ENCODE measurements at regions not wholly inside any gene's neighbourhood (a gene's known extent, or its start where the extent isn't known, plus 50 kb on each side); places are given as distances from the start of the nearest gene placed in this dataset.
"Not testable (repeated sequence)": the region's sequence is repeated elsewhere in the genome, so short reads cannot be mapped to it uniquely, and the experiment has no call there.

GRCh38 chr6:101178748-101179147 is 214.8 kb upstream of the GRIK2 start:
- DNase-seq (ENCODE audit: insufficient read length, low spot score): no peak
- no peak for TF ChIP-seq POLR2A (IDR thresholded peaks at IDR 0.05; ENCODE audit: low read depth, low read length)
- no peak for FAIRE-seq

DNA sequence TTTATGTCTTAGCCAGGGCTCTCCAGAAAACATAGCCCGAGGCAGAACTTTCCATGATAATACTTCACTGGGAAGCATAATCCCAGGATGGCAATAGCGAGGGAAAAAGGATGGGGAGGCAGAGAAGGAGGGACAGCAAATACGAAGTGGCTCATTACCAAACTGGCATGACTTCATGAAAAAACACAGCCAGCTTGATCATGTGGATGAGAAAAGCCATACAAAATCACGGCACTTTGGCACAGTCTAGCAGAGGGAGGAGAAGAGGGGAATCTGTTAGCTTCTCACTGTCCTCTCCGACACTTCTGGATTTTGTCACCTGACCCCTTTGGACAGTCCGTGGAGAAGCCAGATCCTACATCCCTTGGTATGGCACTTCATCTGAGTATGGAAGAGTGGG is 212.5 kb upstream of the GRIK2 start:
- FAIRE-seq: no peak
- DNase-seq (ENCODE audit: insufficient read length, low spot score): no peak
- no peak for TF ChIP-seq POLR2A (IDR thresholded peaks at IDR 0.05; ENCODE audit: low read depth, low read length)

- FAIRE-seq; DNase-seq (ENCODE audit: insufficient read length, low spot score): not testable (repeated sequence)
Measured at GRCh38 chr6:101188285-101188798, 205.2 kb upstream of the GRIK2 start.

- FAIRE-seq (no peak), DNase-seq (ENCODE audit: insufficient read length, low spot score) (no peak)
- no peak for TF ChIP-seq POLR2A (IDR thresholded peaks at IDR 0.05; ENCODE audit: low read depth, low read length)
Measured at GRCh38 chr6:101195588-101195987, 197.9 kb upstream of the GRIK2 start.

GRCh38 chr6:101199441-101199840 is 194.1 kb upstream of the GRIK2 start:
- FAIRE-seq (no peak), DNase-seq (ENCODE audit: insufficient read length, low spot score) (no peak)
- no peak for TF ChIP-seq POLR2A (IDR thresholded peaks at IDR 0.05; ENCODE audit: low read depth, low read length)

DNA sequence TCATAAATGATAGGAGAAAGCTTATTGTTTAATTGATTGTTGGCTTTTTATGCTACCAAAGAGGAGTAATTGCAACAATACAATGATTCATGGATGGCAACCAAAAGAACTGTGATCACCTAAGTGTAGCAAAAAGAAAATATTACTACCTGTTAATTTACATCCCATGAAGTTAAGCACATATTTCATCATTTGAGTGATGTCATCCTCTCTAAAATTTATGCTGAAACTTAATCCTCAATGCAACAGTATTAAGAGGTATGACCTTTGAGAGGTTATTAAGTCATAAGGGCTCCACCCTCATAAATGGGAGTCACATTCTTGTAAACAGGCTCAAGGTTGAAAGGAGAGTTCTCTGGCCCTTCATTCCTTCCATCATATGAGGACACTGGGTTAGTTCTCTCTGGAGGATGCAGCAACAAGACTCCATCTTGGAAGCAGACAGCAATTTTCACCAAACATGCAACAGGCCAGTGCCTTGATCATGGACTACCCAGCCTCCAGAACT is 190.6 kb upstream of the GRIK2 start:
- no peak for FAIRE-seq
- TF ChIP-seq POLR2A (IDR thresholded peaks at IDR 0.05; ENCODE audit: low read depth, low read length): no peak

GRCh38 chr6:101203664-101204063 is 189.8 kb upstream of the GRIK2 start:
- FAIRE-seq: no peak
- no peak for TF ChIP-seq POLR2A (IDR thresholded peaks at IDR 0.05; ENCODE audit: low read depth, low read length)
- no peak for DNase-seq (ENCODE audit: insufficient read length, low spot score)

More for the DNA sequence above, 190.6 kb upstream of the GRIK2 start:
- DNase-seq (ENCODE audit: insufficient read length, low spot score): no peak

DNA sequence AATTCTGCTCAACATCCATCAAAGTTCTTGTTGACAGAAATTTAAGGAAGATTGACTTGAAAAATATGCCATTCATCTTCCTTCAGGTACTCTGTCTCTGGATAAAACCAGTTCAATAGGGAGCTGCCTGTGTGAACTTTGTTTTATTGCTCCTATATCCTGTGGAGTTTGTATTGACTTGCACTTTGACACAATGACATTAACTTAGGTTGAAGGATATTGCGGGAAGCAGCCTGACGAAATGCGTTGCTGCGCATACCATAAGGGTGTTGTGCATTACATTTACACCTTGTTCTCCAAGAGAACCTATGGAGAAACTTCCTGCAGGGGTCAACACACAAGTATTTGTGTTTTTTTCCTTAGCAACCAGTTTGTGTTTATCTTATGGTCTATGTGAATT is 185.4 kb upstream of the GRIK2 start:
- DNase-seq (ENCODE audit: insufficient read length, low spot score): no peak
- FAIRE-seq: no peak
- TF ChIP-seq POLR2A (IDR thresholded peaks at IDR 0.05; ENCODE audit: low read depth, low read length): no peak

- DNase-seq (ENCODE audit: insufficient read length, low spot score) (no peak), FAIRE-seq (no peak)
- TF ChIP-seq POLR2A (IDR thresholded peaks at IDR 0.05; ENCODE audit: low read depth, low read length): no peak
Measured at GRCh38 chr6:101212640-101213039, 180.9 kb upstream of the GRIK2 start.

DNA sequence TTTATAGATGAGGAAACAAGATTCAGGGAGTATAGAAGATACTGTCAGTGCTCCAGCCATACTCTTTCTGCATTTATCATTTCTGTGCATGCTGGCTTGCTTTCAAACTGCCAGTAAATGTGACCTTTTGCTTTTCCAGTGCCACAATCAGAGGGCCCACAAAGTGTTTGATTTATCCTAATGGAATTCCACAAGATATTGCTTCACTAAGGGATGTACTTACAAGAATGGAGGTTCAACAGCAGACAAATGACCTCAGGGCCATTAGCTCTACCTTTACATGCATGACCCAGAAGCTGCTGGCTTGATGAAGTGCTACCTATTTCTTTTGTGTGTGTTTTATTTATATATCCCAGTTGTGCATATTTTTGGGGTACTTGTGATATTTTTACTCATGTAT is 171.5 kb upstream of the GRIK2 start:
- FAIRE-seq (no peak), DNase-seq (ENCODE audit: insufficient read length, low spot score) (no peak)
- TF ChIP-seq POLR2A (IDR thresholded peaks at IDR 0.05; ENCODE audit: low read depth, low read length): no peak

- DNase-seq (ENCODE audit: insufficient read length, low spot score) (no peak), FAIRE-seq (no peak)
- no peak for TF ChIP-seq POLR2A (IDR thresholded peaks at IDR 0.05; ENCODE audit: low read depth, low read length)
Measured at GRCh38 chr6:101224751-101225150, 168.8 kb upstream of the GRIK2 start.

DNA sequence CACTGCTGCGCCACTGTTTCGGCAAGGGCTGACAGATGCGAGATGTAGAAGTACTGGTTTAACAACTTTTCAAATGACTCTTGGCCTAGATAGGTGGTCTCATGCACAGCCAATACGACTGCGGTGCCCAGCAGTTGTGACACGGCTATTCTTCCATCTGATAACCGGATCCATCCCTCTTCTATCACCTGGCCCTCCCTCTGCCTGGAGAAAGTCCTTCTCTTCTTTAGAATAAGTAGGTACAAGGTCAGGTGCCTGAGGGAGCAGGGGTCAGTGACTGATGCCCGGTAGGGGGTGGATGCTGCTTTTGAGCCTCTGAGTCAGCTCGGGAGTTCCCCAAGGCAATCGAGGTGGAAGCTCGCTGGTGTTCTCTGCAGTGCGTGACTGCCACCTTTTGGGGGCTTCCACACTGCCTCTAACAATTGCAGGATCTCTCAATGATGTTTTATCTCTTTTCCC is 166.8 kb upstream of the GRIK2 start:
- DNase-seq (ENCODE audit: insufficient read length, low spot score) (no peak), FAIRE-seq (no peak)
- TF ChIP-seq POLR2A (IDR thresholded peaks at IDR 0.05; ENCODE audit: low read depth, low read length): no peak

GRCh38 chr6:101230866-101231265 is 162.6 kb upstream of the GRIK2 start:
- TF ChIP-seq POLR2A (IDR thresholded peaks at IDR 0.05; ENCODE audit: low read depth, low read length): no peak
- DNase-seq (ENCODE audit: insufficient read length, low spot score) (no peak), FAIRE-seq (no peak)

- DNase-seq (ENCODE audit: insufficient read length, low spot score): no peak
- FAIRE-seq: no peak
- no peak for TF ChIP-seq POLR2A (IDR thresholded peaks at IDR 0.05; ENCODE audit: low read depth, low read length)
Measured at GRCh38 chr6:101231606-101232235, 161.8 kb upstream of the GRIK2 start.

GRCh38 chr6:101232961-101233360 is 160.5 kb upstream of the GRIK2 start:
- DNase-seq (ENCODE audit: insufficient read length, low spot score) (no peak), FAIRE-seq (no peak)
- no peak for TF ChIP-seq POLR2A (IDR thresholded peaks at IDR 0.05; ENCODE audit: low read depth, low read length)
